ENCODE measurements at regions not wholly inside any gene's neighbourhood (a gene's known extent, or its start where the extent isn't known, plus 50 kb on each side); places are given as distances from the start of the nearest gene placed in this dataset.

- H3K4me1 ChIP-seq (ENCODE audit: control extremely low read depth in 1 of 4, control insufficient read depth in 4 of 4, insufficient read depth in 4 of 4, low read length in 3 of 4) = peaks cover 20 to 49% (median 33%) of the 10 kb centered on the region in 4 experiments
- no peaks in the 10 kb centered on the region for H3K36me3 ChIP-seq (ENCODE audit: control insufficient read depth in 4 of 4, insufficient read depth in 4 of 4, low read length in 3 of 4)
- ChIA-PET POLR2A (interaction anchor here (0.6 kb wide), 1 partner anchor 62 kb away, joined by 4 read pairs; no protein-coding TSS in a partner anchor), CTCF (interaction anchor here (0.7 to 2.0 kb wide), 5 partner anchors 26 to 45 kb away, joined by 3 to 9 read pairs (median 4); no protein-coding TSS in a partner anchor)
- whole genome bisulfite sequencing (ENCODE audit: insufficient coverage) = 0% methylated on average over 5 of the region's 6 CpGs
- no peaks in the 10 kb centered on the region for H3K9me3 ChIP-seq (ENCODE audit: control extremely low read depth in 1 of 5, control insufficient read depth in 4 of 5, insufficient read depth in 2 of 5, low read depth in 1 of 5, low read length in 4 of 5)
- H3K4me3 ChIP-seq (ENCODE audit: control insufficient read depth in 1 of 7, extremely low read depth in 1 of 7, insufficient read depth in 4 of 7, low read depth in 2 of 7, low read length in 6 of 7) = peak overlapping the region in 5 of 7 experiments; percentile 23 to 50 (median 30)
- H3K27me3 ChIP-seq (replicated peaks in 2 of 5; ENCODE audit: control insufficient read depth in 4 of 5, insufficient read depth in 5 of 5, low read length in 4 of 5) = no peaks in the 10 kb centered on the region
- H3K27ac ChIP-seq (ENCODE audit: insufficient read depth in 1 of 2, low read depth in 1 of 2, low read length in 2 of 2, poor library complexity in 1 of 2, severe bottlenecking in 2 of 2) = peak overlapping the region; percentile 19 to 77
- peak; percentile 78 to 90 (median 89) for DNase-seq
These were observed 63.6 kb downstream of the SPINK2 start for GRCh38 chr4:56757821-56758411.

GRCh38 chr4:56757261-56757746 is 64.2 kb downstream of the SPINK2 start:
- peak overlapping the region in 1 of 2 experiments; percentile 77 for H3K27ac ChIP-seq (ENCODE audit: insufficient read depth in 1 of 2, low read depth in 1 of 2, low read length in 2 of 2, poor library complexity in 1 of 2, severe bottlenecking in 2 of 2)
- DNase-seq = no peak
- H3K27me3 ChIP-seq (replicated peaks in 2 of 5; ENCODE audit: control insufficient read depth in 4 of 5, insufficient read depth in 5 of 5, low read length in 4 of 5) = no peaks in the 10 kb centered on the region
- H3K9me3 ChIP-seq (ENCODE audit: control extremely low read depth in 1 of 5, control insufficient read depth in 4 of 5, insufficient read depth in 2 of 5, low read depth in 1 of 5, low read length in 4 of 5) = no peaks in the 10 kb centered on the region
- H3K36me3 ChIP-seq (ENCODE audit: control insufficient read depth in 4 of 4, insufficient read depth in 4 of 4, low read length in 3 of 4) = no peaks in the 10 kb centered on the region
- CTCF ChIA-PET = interaction anchor here (1.0 to 2.0 kb wide), 5 partner anchors 18 to 46 kb away, joined by 3 to 9 read pairs (median 4); no protein-coding TSS in a partner anchor
- peak overlapping the region in 3 of 7 experiments; percentile 23 to 43 (median 29) for H3K4me3 ChIP-seq (ENCODE audit: control insufficient read depth in 1 of 7, extremely low read depth in 1 of 7, insufficient read depth in 4 of 7, low read depth in 2 of 7, low read length in 6 of 7)
- 82% methylated on average over 2 of the region's 5 CpGs for WGBS (ENCODE audit: insufficient coverage)
- H3K4me1 ChIP-seq (ENCODE audit: control extremely low read depth in 1 of 4, control insufficient read depth in 4 of 4, insufficient read depth in 4 of 4, low read length in 3 of 4) = peaks cover 20 to 55% (median 33%) of the 10 kb centered on the region in 4 experiments
- POLR2A ChIA-PET = no interaction called here

DNA sequence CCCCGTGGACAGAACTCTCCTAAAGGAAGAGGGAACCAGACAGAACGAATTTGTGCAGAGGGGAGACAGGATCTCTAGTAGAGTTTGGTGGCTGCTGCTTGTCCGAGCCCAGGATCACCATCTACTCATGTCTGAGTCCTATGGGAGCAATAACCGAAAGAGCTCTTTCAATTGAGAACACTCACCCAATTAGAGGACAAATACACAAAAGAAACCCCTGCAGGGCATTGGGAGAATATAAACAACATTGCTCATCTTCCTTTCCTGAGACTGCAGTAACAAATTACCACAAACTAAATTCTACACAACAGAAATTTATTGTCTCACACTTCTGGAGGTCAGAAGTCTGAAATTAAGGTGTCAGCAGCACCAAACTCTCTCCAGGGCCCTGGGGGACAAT is 65.6 kb downstream of the SPINK2 start:
- H3K27ac ChIP-seq (ENCODE audit: insufficient read depth in 1 of 2, low read depth in 1 of 2, low read length in 2 of 2, poor library complexity in 1 of 2, severe bottlenecking in 2 of 2) = no peak overlapping the region
- DNase-seq = no peak
- no peak overlapping the region for H3K4me3 ChIP-seq (ENCODE audit: control insufficient read depth in 1 of 7, extremely low read depth in 1 of 7, insufficient read depth in 4 of 7, low read depth in 2 of 7, low read length in 6 of 7)
- POLR2A ChIA-PET = no interaction called here
- peaks cover 20 to 53% (median 33%) of the 10 kb centered on the region in 4 experiments for H3K4me1 ChIP-seq (ENCODE audit: control extremely low read depth in 1 of 4, control insufficient read depth in 4 of 4, insufficient read depth in 4 of 4, low read length in 3 of 4)
- 75% methylated on average over 2 of the region's 4 CpGs for WGBS (ENCODE audit: insufficient coverage)
- H3K9me3 ChIP-seq (ENCODE audit: control extremely low read depth in 1 of 5, control insufficient read depth in 4 of 5, insufficient read depth in 2 of 5, low read depth in 1 of 5, low read length in 4 of 5) = no peaks in the 10 kb centered on the region
- CTCF ChIA-PET = interaction anchor here (0.9 kb wide), 1 partner anchor 12 kb away, joined by 3 read pairs; no protein-coding TSS in a partner anchor
- no peaks in the 10 kb centered on the region for H3K36me3 ChIP-seq (ENCODE audit: control insufficient read depth in 4 of 4, insufficient read depth in 4 of 4, low read length in 3 of 4)
- no peaks in the 10 kb centered on the region for H3K27me3 ChIP-seq (replicated peaks in 2 of 5; ENCODE audit: control insufficient read depth in 4 of 5, insufficient read depth in 5 of 5, low read length in 4 of 5)

- Histone ChIP-seq H3K36me3 (ENCODE audit: control insufficient read depth in 4 of 4, insufficient read depth in 4 of 4, low read length in 3 of 4) (no peaks in the 10 kb centered on the region), H3K27me3 (replicated peaks in 2 of 5; ENCODE audit: control insufficient read depth in 4 of 5, insufficient read depth in 5 of 5, low read length in 4 of 5) (no peaks in the 10 kb centered on the region), H3K9me3 (ENCODE audit: control extremely low read depth in 1 of 5, control insufficient read depth in 4 of 5, insufficient read depth in 2 of 5, low read depth in 1 of 5, low read length in 4 of 5) (peaks cover 0 to 5% (median 0%) of the 10 kb centered on the region in 5 experiments), H3K4me3 (ENCODE audit: control insufficient read depth in 1 of 7, extremely low read depth in 1 of 7, insufficient read depth in 4 of 7, low read depth in 2 of 7, low read length in 6 of 7) (no peak overlapping the region), H3K4me1 (ENCODE audit: control extremely low read depth in 1 of 4, control insufficient read depth in 4 of 4, insufficient read depth in 4 of 4, low read length in 3 of 4) (peaks cover 6 to 31% (median 18%) of the 10 kb centered on the region in 4 experiments), H3K27ac (ENCODE audit: insufficient read depth in 1 of 2, low read depth in 1 of 2, low read length in 2 of 2, poor library complexity in 1 of 2, severe bottlenecking in 2 of 2) (no peak overlapping the region)
- CTCF ChIA-PET = no interaction called here
- WGBS (ENCODE audit: insufficient coverage) = 38% methylated on average over 1 of the region's 2 CpGs
- POLR2A ChIA-PET = no interaction called here
- no peak for DNase-seq
These were observed 68.5 kb downstream of the SPINK2 start for GRCh38 chr4:56752985-56753384.

GRCh38 chr4:56750231-56750630 is 69.1 kb upstream of the HOPX start:
- Histone ChIP-seq H3K27ac (ENCODE audit: insufficient read depth in 1 of 2, low read depth in 1 of 2, low read length in 2 of 2, poor library complexity in 1 of 2, severe bottlenecking in 2 of 2) (no peak overlapping the region), H3K4me1 (ENCODE audit: control extremely low read depth in 1 of 4, control insufficient read depth in 4 of 4, insufficient read depth in 4 of 4, low read length in 3 of 4) (peaks cover 0 to 7% (median 0%) of the 10 kb centered on the region in 4 experiments), H3K4me3 (ENCODE audit: control insufficient read depth in 1 of 7, extremely low read depth in 1 of 7, insufficient read depth in 4 of 7, low read depth in 2 of 7, low read length in 6 of 7) (no peak overlapping the region), H3K36me3 (ENCODE audit: control insufficient read depth in 4 of 4, insufficient read depth in 4 of 4, low read length in 3 of 4) (no peaks in the 10 kb centered on the region), H3K27me3 (replicated peaks in 2 of 5; ENCODE audit: control insufficient read depth in 4 of 5, insufficient read depth in 5 of 5, low read length in 4 of 5) (no peaks in the 10 kb centered on the region), H3K9me3 (ENCODE audit: control extremely low read depth in 1 of 5, control insufficient read depth in 4 of 5, insufficient read depth in 2 of 5, low read depth in 1 of 5, low read length in 4 of 5) (peaks cover 0 to 5% (median 0%) of the 10 kb centered on the region in 5 experiments)
- ChIA-PET POLR2A (no interaction called here), CTCF (no interaction called here)
- no peak for DNase-seq

- peaks cover 0 to 5% (median 0%) of the 10 kb centered on the region in 5 experiments for H3K9me3 ChIP-seq (ENCODE audit: control extremely low read depth in 1 of 5, control insufficient read depth in 4 of 5, insufficient read depth in 2 of 5, low read depth in 1 of 5, low read length in 4 of 5)
- no peaks in the 10 kb centered on the region for H3K27me3 ChIP-seq (replicated peaks in 2 of 5; ENCODE audit: control insufficient read depth in 4 of 5, insufficient read depth in 5 of 5, low read length in 4 of 5)
- DNase-seq = no peak
- POLR2A ChIA-PET = no interaction called here
- H3K36me3 ChIP-seq (ENCODE audit: control insufficient read depth in 4 of 4, insufficient read depth in 4 of 4, low read length in 3 of 4) = no peaks in the 10 kb centered on the region
- CTCF ChIA-PET = no interaction called here
- H3K27ac ChIP-seq (ENCODE audit: insufficient read depth in 1 of 2, low read depth in 1 of 2, low read length in 2 of 2, poor library complexity in 1 of 2, severe bottlenecking in 2 of 2) = no peak overlapping the region
- H3K4me1 ChIP-seq (ENCODE audit: control extremely low read depth in 1 of 4, control insufficient read depth in 4 of 4, insufficient read depth in 4 of 4, low read length in 3 of 4) = peaks cover 0 to 7% (median 0%) of the 10 kb centered on the region in 4 experiments
- H3K4me3 ChIP-seq (ENCODE audit: control insufficient read depth in 1 of 7, extremely low read depth in 1 of 7, insufficient read depth in 4 of 7, low read depth in 2 of 7, low read length in 6 of 7) = no peak overlapping the region
- WGBS (ENCODE audit: insufficient coverage) = 100% methylated on average over 1 of the region's 2 CpGs
These were observed 67.2 kb upstream of the HOPX start for GRCh38 chr4:56748271-56748670.

DNA sequence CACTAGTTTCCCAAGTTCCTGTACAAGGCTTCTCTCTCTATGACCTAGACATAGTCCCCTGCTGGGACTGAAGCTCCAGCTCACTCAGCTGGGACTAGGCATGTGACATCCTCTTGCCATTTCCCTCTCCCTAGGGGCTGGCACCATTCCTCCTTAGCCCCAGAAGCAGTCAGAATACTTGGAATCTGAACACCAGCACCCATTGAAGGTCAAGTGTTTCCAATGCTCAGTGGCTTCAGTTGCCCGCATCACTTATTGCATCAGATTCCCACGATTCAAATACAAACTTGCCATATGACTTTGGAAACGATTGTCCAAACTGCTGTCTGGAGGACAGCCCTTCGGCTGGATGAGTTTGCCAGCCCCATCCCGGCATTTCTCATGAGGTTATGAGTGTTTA is 65.5 kb upstream of the HOPX start:
- 94% methylated on average over 5 of the region's 5 CpGs for WGBS (ENCODE audit: insufficient coverage)
- H3K27me3 ChIP-seq (replicated peaks in 2 of 5; ENCODE audit: control insufficient read depth in 4 of 5, insufficient read depth in 5 of 5, low read length in 4 of 5) = no peaks in the 10 kb centered on the region
- peaks cover 0 to 5% (median 0%) of the 10 kb centered on the region in 5 experiments for H3K9me3 ChIP-seq (ENCODE audit: control extremely low read depth in 1 of 5, control insufficient read depth in 4 of 5, insufficient read depth in 2 of 5, low read depth in 1 of 5, low read length in 4 of 5)
- ChIA-PET CTCF (interaction anchor here (0.6 kb wide), 1 partner anchor 23 kb away, joined by 3 read pairs; no protein-coding TSS in a partner anchor), POLR2A (no interaction called here)
- no peak overlapping the region for H3K4me3 ChIP-seq (ENCODE audit: control insufficient read depth in 1 of 7, extremely low read depth in 1 of 7, insufficient read depth in 4 of 7, low read depth in 2 of 7, low read length in 6 of 7)
- no peaks in the 10 kb centered on the region for H3K36me3 ChIP-seq (ENCODE audit: control insufficient read depth in 4 of 4, insufficient read depth in 4 of 4, low read length in 3 of 4)
- no peak for DNase-seq
- no peak overlapping the region for H3K27ac ChIP-seq (ENCODE audit: insufficient read depth in 1 of 2, low read depth in 1 of 2, low read length in 2 of 2, poor library complexity in 1 of 2, severe bottlenecking in 2 of 2)
- H3K4me1 ChIP-seq (ENCODE audit: control extremely low read depth in 1 of 4, control insufficient read depth in 4 of 4, insufficient read depth in 4 of 4, low read length in 3 of 4) = no peaks in the 10 kb centered on the region
